Upper lobe of left lung (tissue), 4 donors: ENCODE measurements at regions not wholly inside any gene's neighbourhood (a gene's known extent, or its start where the extent isn't known, plus 50 kb on each side); places are given as distances from the start of the nearest gene placed in this dataset.

Experiments
- EP300 ChIP-seq, 4 donors: sonication (generic); formaldehyde crosslinking; IDR thresholded peaks; one replicate each; pipeline ENCODE4 v1.5.1; 2017; ENCODE audit warnings: antibody characterized with exemption in 4 of 4, control low read depth in 2 of 4
- POLR2A ChIP-seq, 4 donors: fragments of 450-650 bp; IDR thresholded peaks; one replicate each; pipeline ENCODE4 v1.5.1; 2016 to 2017; ENCODE audit warnings: antibody characterized with exemption in 4 of 4, mild to moderate bottlenecking in 2 of 4
- POLR2AphosphoS5 ChIP-seq, 2 donors: sonication (generic); formaldehyde crosslinking; IDR thresholded peaks; one replicate each; pipeline ENCODE4 v1.5.1; 2017; ENCODE audit warnings: antibody characterized with exemption in 2 of 2
- TF ChIP-seq, protein P1 (sequence below), 6 experiments: fragments of 450-650 bp in 4 of 6; fragments of 200-600 bp in 2 of 6; sonication (generic) in 2 of 6; IDR thresholded peaks; one replicate each; pipeline ENCODE4 v1.5.1; 2016 to 2019; ENCODE audit warnings: antibody characterized with exemption in 6 of 6

DNA sequence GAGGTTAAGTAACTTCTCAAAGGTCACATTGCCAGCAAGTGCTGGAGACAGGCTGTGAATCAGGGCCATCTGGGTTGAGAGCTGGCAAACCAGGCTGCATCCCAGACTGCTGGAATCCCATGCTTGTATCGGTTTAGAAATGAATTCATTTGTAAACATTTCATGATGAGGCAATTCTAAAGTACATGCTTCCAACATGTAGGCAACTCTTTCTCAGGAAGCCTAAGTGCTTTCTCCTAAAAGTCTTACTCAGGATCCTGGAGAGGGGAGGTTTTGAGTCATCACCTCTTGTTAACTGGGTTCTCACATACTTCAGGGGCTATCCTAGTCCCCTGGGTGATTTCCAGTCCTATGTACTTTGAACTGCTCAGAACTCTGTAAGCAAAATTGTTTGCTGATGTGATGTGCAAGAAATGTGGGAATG lies 416.5 kb downstream of the MEIS1 start:
- TF ChIP-seq, protein P1, sequence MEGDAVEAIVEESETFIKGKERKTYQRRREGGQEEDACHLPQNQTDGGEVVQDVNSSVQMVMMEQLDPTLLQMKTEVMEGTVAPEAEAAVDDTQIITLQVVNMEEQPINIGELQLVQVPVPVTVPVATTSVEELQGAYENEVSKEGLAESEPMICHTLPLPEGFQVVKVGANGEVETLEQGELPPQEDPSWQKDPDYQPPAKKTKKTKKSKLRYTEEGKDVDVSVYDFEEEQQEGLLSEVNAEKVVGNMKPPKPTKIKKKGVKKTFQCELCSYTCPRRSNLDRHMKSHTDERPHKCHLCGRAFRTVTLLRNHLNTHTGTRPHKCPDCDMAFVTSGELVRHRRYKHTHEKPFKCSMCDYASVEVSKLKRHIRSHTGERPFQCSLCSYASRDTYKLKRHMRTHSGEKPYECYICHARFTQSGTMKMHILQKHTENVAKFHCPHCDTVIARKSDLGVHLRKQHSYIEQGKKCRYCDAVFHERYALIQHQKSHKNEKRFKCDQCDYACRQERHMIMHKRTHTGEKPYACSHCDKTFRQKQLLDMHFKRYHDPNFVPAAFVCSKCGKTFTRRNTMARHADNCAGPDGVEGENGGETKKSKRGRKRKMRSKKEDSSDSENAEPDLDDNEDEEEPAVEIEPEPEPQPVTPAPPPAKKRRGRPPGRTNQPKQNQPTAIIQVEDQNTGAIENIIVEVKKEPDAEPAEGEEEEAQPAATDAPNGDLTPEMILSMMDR (IDR thresholded peaks at IDR 0.05), result no peak
- TF ChIP-seq POLR2A (IDR thresholded peaks at IDR 0.05) (no peak), EP300 (IDR thresholded peaks at IDR 0.05) (no peak), POLR2AphosphoS5 (IDR thresholded peaks at IDR 0.05) (no peak)
